HG03457 (cell line): ENCODE measurements at regions not wholly inside any gene's neighbourhood (a gene's known extent, or its start where the extent isn't known, plus 50 kb on each side); places are given as distances from the start of the nearest gene placed in this dataset.
A peak's percentile ranks its signal among the peaks of the same experiment; 100 is the strongest.

ENCODE experiments used
- ATAC-seq: cut with Tn5 transposase; IDR thresholded peaks from one replicate; pipeline ENCODE4 v1.9.1; 2021; ENCODE audit warnings: moderate number of reproducible peaks; ENCODE audit not compliant: unreplicated experiment

GRCh38 chr1:75984781-75985180 lies 52.6 kb upstream of the ASB17 start:
- ATAC-seq = no peak

GRCh38 chr1:75985827-75986226 lies 53.6 kb upstream of the ASB17 start:
- ATAC-seq = peak; percentile 94

- no peak for ATAC-seq
These were observed 54.3 kb upstream of the ASB17 start for GRCh38 chr1:75986478-75986877.

- ATAC-seq = no peak
These were observed 56.9 kb upstream of the ASB17 start for GRCh38 chr1:75989121-75989520.

- no peak for ATAC-seq
These were observed 58.5 kb upstream of the ASB17 start for GRCh38 chr1:75990686-75991085.

GRCh38 chr1:75991497-75992114 lies 59.4 kb upstream of the ASB17 start:
- ATAC-seq = peak; percentile 84

- no peak for ATAC-seq
These were observed 60.1 kb upstream of the ASB17 start for GRCh38 chr1:75992312-75992711.

GRCh38 chr1:75993661-75994060 lies 61.5 kb upstream of the ASB17 start:
- ATAC-seq = no peak

- ATAC-seq = no peak
These were observed 64.0 kb upstream of the ASB17 start for GRCh38 chr1:75996196-75996595.

- ATAC-seq = no peak
These were observed 66.8 kb upstream of the ASB17 start for GRCh38 chr1:75999034-75999433.

GRCh38 chr1:76003946-76004345 lies 70.6 kb upstream of the ST6GALNAC3 start:
- no peak for ATAC-seq

GRCh38 chr1:76005765-76006164 lies 68.8 kb upstream of the ST6GALNAC3 start:
- no peak for ATAC-seq

- ATAC-seq = no peak
These were observed 68.3 kb upstream of the ST6GALNAC3 start for GRCh38 chr1:76006234-76006633.

- ATAC-seq = no peak
These were observed 63.7 kb upstream of the ST6GALNAC3 start for GRCh38 chr1:76010802-76011201.

GRCh38 chr1:76012341-76013205 lies 62.0 kb upstream of the ST6GALNAC3 start:
- ATAC-seq = no peak

- ATAC-seq = no peak
These were observed 61.4 kb upstream of the ST6GALNAC3 start for GRCh38 chr1:76013206-76013581.

GRCh38 chr1:76015478-76016103 lies 59.0 kb upstream of the ST6GALNAC3 start:
- no peak for ATAC-seq

GRCh38 chr1:76018045-76018444 lies 56.5 kb upstream of the ST6GALNAC3 start:
- no peak for ATAC-seq

GRCh38 chr1:76021846-76022245 lies 52.7 kb upstream of the ST6GALNAC3 start:
- no peak for ATAC-seq

- ATAC-seq = no peak
These were observed 50.7 kb upstream of the ST6GALNAC3 start for GRCh38 chr1:76023669-76024435.
